ENCODE measurements at regions not wholly inside any gene's neighbourhood (a gene's known extent, or its start where the extent isn't known, plus 50 kb on each side); places are given as distances from the start of the nearest gene placed in this dataset.

GRCh38 chr12:126232711-126233110 is 1167.5 kb downstream of the AACS start:
- TF ChIP-seq POLR2A (IDR thresholded peaks at IDR 0.05; ENCODE audit: low read depth), result no peak
- TF ChIP-seq, protein P1, sequence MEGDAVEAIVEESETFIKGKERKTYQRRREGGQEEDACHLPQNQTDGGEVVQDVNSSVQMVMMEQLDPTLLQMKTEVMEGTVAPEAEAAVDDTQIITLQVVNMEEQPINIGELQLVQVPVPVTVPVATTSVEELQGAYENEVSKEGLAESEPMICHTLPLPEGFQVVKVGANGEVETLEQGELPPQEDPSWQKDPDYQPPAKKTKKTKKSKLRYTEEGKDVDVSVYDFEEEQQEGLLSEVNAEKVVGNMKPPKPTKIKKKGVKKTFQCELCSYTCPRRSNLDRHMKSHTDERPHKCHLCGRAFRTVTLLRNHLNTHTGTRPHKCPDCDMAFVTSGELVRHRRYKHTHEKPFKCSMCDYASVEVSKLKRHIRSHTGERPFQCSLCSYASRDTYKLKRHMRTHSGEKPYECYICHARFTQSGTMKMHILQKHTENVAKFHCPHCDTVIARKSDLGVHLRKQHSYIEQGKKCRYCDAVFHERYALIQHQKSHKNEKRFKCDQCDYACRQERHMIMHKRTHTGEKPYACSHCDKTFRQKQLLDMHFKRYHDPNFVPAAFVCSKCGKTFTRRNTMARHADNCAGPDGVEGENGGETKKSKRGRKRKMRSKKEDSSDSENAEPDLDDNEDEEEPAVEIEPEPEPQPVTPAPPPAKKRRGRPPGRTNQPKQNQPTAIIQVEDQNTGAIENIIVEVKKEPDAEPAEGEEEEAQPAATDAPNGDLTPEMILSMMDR (IDR thresholded peaks at IDR 0.05), result no peak
- TF ChIP-seq POLR2AphosphoS5 (IDR thresholded peaks at IDR 0.05), result no peak
